ENCODE measurements at regions not wholly inside any gene's neighbourhood (a gene's known extent, or its start where the extent isn't known, plus 50 kb on each side); places are given as distances from the start of the nearest gene placed in this dataset.

DNA sequence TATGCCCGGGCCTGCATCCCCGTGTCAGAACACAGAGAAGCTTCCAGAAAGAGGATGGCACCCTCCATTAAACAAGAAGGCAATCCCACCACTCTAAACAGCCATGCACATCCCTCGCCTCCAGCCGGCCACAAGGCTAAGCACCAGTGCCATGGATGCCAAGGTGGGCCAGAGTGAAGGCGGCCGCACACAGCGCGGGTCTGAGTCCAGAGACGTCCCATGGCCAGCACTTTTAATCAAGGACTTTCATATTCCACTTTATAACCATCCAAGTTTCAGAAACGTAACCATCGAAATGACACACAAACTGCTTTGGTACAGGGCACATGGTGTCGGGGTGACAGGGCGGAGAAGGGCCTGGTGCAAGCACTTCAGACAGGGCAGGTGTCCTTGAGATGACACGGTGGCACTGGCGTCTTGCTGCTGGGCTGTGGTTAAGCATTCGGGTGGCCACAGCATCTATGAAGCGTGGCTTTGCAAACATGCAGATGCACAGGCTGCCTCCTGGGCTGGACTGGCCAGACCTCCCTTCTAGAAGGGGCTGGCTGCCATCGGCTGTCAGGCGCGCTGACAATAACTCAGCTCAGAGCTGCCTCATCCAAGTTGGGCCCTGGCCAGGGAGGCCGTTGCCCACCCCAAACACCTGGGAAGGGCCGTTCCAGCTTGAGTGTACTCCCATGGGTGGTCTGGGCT is 117.2 kb downstream of the RFLNA start:
- H3K27me3 Mint-ChIP-seq: no peaks in the 10 kb centered on the region
- H3K4me3 ChIP-seq (ENCODE audit: low read length in 2 of 2): no peak overlapping the region
- no peak for DNase-seq
- no peaks in the 10 kb centered on the region for H3K4me1 ChIP-seq (ENCODE audit: insufficient read depth, low read length)
- peaks cover 21 to 33% of the 10 kb centered on the region in 2 donors for H3K36me3 Mint-ChIP-seq
- no peaks in the 10 kb centered on the region for H3K9me3 Mint-ChIP-seq
- ChIA-PET CTCF (ENCODE audit: partially characterized antibody) (no interaction called here), POLR2A (ENCODE audit: partially characterized antibody) (no interaction called here)
- intact Hi-C loops (cut with micrococcal nuclease): no loop called here
- H3K27ac ChIP-seq (ENCODE audit: low read depth, low read length): no peak overlapping the region
- peak overlapping the region in 1 of 7 donors; percentile 8 for H3K27ac Mint-ChIP-seq
- H3K36me3 ChIP-seq (ENCODE audit: insufficient read depth, low read length): peaks cover 4% of the 10 kb centered on the region
- no peak overlapping the region for H3K4me3 Mint-ChIP-seq
- no peaks in the 10 kb centered on the region for H3K9me3 ChIP-seq (ENCODE audit: control insufficient read depth in 1 of 2, low read length in 2 of 2)
- H3K4me1 Mint-ChIP-seq: peaks cover 3 to 4% (median 4%) of the 10 kb centered on the region in 4 donors
- H3K27me3 ChIP-seq (ENCODE audit: insufficient read depth, low read length): no peaks in the 10 kb centered on the region

DNA sequence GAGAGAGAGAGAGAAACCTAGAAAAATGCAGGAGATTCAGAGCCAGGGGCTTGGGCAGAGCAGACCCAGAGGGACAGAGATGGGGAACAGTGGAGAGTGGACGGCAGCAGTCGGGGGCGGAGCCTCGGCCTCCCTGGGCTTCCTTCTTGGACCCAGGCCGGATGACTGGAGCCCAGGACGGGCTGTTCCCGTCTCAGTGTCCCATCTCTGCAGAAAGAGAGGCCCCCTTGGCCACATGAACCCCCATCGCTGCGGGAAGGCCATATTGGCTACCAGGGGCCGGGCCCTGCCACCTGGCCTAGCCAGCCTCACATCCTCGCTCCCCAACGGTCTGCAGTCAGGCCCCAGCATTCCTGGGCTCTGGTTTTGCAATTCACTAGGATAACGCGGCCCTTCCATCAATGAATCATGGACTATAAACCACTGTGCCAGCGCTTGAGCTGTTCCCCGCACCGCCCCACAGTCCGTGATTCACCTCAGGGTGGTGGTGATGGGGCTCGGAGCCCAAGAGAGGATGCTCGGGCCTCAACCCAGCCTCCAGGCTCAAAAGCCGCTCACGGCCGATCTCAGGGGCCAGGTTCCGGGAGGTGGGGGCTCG is 116.5 kb downstream of the RFLNA start:
- no peak overlapping the region for H3K4me3 Mint-ChIP-seq
- DNase-seq: no peak
- peak overlapping the region in 4 of 7 donors; percentile 13 to 89 (median 57) for H3K27ac Mint-ChIP-seq
- H3K36me3 Mint-ChIP-seq: peaks cover 24 to 36% of the 10 kb centered on the region in 2 donors
- H3K27me3 ChIP-seq (ENCODE audit: insufficient read depth, low read length): no peaks in the 10 kb centered on the region
- peaks cover 0 to 2% (median 0%) of the 10 kb centered on the region in 8 donors for H3K9me3 Mint-ChIP-seq
- no peaks in the 10 kb centered on the region for H3K27me3 Mint-ChIP-seq
- peaks cover 3% of the 10 kb centered on the region for H3K36me3 ChIP-seq (ENCODE audit: insufficient read depth, low read length)
- POLR2A ChIA-PET (ENCODE audit: partially characterized antibody): no interaction called here
- H3K9me3 ChIP-seq (ENCODE audit: control insufficient read depth in 1 of 2, low read length in 2 of 2): no peaks in the 10 kb centered on the region
- intact Hi-C loops (cut with micrococcal nuclease): no loop called here
- no peaks in the 10 kb centered on the region for H3K4me1 ChIP-seq (ENCODE audit: insufficient read depth, low read length)
- CTCF ChIA-PET (ENCODE audit: partially characterized antibody): no interaction called here
- peaks cover 4 to 11% (median 6%) of the 10 kb centered on the region in 4 donors for H3K4me1 Mint-ChIP-seq
- H3K4me3 ChIP-seq (ENCODE audit: low read length in 2 of 2): no peak overlapping the region
- H3K27ac ChIP-seq (ENCODE audit: low read depth, low read length): no peak overlapping the region

DNA sequence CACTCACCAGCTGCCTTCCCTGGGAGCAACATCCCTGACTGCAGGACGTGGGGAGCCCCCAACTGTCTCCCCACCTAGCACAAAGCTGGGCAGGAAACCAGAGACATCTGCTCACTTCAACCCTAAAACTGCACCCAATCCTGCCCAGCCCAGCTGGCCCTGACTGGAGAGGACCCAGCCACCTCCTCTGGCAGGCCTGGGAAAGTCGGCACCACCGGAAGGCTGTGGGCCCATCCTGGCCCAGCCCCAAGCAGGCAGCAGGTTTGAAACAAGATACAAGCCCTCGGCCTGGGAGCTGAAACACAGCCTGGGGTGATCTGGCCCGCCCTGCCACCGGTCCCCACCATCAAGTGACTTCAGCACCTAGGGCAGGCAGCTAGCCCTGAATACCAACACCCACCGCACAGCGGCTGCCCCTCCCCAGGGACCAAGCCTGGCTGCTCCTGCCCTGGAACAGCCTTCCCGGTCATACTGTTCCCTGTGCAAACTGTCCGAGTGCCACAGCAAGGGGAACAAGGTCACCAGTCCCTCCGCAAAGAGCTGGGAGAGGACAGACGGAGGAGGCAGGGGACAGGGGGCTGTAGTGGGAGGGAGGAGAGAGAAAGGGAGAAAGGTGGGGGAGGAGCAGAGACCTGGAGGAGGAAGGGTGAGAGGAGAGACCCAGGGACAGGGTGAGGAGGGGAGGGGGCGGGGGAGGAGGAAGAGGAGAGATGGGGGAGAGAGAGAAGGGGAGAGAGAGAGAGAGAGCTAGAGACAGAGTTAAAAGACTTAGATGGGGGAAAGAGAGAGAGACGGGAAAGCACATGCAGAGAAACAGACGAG is 115.7 kb downstream of the RFLNA start:
- H3K36me3 ChIP-seq (ENCODE audit: insufficient read depth, low read length): peaks cover 3% of the 10 kb centered on the region
- peaks cover 21 to 30% of the 10 kb centered on the region in 2 donors for H3K36me3 Mint-ChIP-seq
- peaks cover 0 to 11% (median 6%) of the 10 kb centered on the region in 4 donors for H3K4me1 Mint-ChIP-seq
- H3K9me3 ChIP-seq (ENCODE audit: control insufficient read depth in 1 of 2, low read length in 2 of 2): no peaks in the 10 kb centered on the region
- no peak for DNase-seq
- no peaks in the 10 kb centered on the region for H3K4me1 ChIP-seq (ENCODE audit: insufficient read depth, low read length)
- POLR2A ChIA-PET (ENCODE audit: partially characterized antibody): no interaction called here
- no peaks in the 10 kb centered on the region for H3K27me3 ChIP-seq (ENCODE audit: insufficient read depth, low read length)
- H3K4me3 Mint-ChIP-seq: no peak overlapping the region
- no peak overlapping the region for H3K4me3 ChIP-seq (ENCODE audit: low read length in 2 of 2)
- H3K27ac ChIP-seq (ENCODE audit: low read depth, low read length): no peak overlapping the region
- no peaks in the 10 kb centered on the region for H3K27me3 Mint-ChIP-seq
- CTCF ChIA-PET (ENCODE audit: partially characterized antibody): no interaction called here
- peaks cover 0 to 2% (median 0%) of the 10 kb centered on the region in 8 donors for H3K9me3 Mint-ChIP-seq
- intact Hi-C loops (cut with micrococcal nuclease): no loop called here
- H3K27ac Mint-ChIP-seq: peak overlapping the region in 4 of 7 donors; percentile 29 to 64 (median 46)

DNA sequence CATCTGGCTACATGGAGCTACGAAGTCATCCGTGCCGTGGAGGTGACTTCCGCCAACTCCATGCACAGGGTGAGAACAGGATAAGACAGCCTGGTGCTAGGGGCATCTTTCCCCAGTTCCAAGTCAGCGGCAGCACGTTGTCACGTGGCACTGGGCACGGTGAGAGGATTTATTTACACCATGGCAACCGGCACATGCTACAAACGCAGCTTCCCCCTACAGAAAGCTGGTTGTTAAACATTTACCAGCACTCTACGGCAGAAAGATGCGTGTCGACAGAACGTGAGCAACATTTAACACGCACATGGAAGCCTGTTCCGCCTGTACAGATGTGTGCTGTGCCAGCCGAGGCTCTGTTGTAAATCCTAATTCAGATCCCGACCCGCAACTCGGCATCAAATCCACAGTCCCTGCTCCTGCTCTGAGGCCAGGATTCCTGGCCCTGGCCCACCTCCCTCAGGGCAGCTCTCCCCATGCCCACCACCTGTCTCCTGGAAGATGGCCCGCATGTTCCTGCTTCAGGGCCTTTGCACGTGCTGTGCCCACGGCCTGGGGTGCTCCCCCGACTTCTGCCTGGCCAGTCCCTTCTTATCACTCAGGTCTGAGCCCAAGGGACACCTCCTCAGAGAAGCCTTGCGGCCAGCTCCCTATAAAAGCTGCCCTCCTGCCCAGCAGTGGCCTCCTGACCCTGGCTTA is 114.1 kb downstream of the RFLNA start:
- DNase-seq: no peak
- Histone ChIP-seq H3K4me3 (ENCODE audit: low read length in 2 of 2) (no peak overlapping the region), H3K4me1 (ENCODE audit: insufficient read depth, low read length) (no peaks in the 10 kb centered on the region), H3K27me3 (ENCODE audit: insufficient read depth, low read length) (no peaks in the 10 kb centered on the region), H3K9me3 (ENCODE audit: control insufficient read depth in 1 of 2, low read length in 2 of 2) (no peaks in the 10 kb centered on the region), H3K36me3 (ENCODE audit: insufficient read depth, low read length) (peaks cover 3% of the 10 kb centered on the region), H3K27ac (ENCODE audit: low read depth, low read length) (no peak overlapping the region)
- Mint-ChIP-seq H3K27me3 (no peaks in the 10 kb centered on the region), H3K9me3 (peaks cover 0 to 2% (median 0%) of the 10 kb centered on the region in 8 donors), H3K4me1 (peaks cover 0 to 11% (median 5%) of the 10 kb centered on the region in 4 donors), H3K27ac (no peak overlapping the region), H3K36me3 (peaks cover 16 to 29% of the 10 kb centered on the region in 2 donors), H3K4me3 (no peak overlapping the region)
- intact Hi-C loops (cut with micrococcal nuclease): no loop called here
- CTCF ChIA-PET (ENCODE audit: partially characterized antibody): interaction anchor here (0.9 to 1.5 kb wide), 2 partner anchors 9 to 13 kb away, joined by 3 to 5 read pairs; no protein-coding TSS in a partner anchor
- POLR2A ChIA-PET (ENCODE audit: partially characterized antibody): no interaction called here

DNA sequence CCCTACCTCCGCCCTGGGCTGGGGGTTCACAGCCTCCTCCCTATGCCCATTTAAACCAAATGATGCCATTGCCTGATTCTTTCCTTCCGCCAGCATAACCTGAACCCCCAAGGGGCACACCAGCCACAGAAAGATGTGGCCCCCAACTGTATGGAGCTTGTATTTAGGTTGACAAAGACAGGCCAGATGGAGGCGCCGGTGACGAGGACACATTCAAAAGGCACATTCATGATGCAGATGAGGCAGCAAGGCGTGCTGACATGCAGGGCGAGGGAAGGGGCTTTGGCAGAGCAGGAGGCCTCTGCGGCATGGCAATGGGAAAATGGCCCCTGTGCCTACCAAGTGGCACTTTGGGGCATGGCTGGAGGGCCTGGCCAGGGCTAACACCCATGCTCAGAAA is 112.2 kb downstream of the RFLNA start:
- no peak for DNase-seq
- peaks cover 3% of the 10 kb centered on the region for H3K36me3 ChIP-seq (ENCODE audit: insufficient read depth, low read length)
- intact Hi-C loops (cut with micrococcal nuclease): no loop called here
- Mint-ChIP-seq H3K9me3 (peaks cover 0 to 4% (median 0%) of the 10 kb centered on the region in 8 donors), H3K27ac (peak overlapping the region in 2 of 7 donors; percentile 72 to 80), H3K4me3 (no peak overlapping the region), H3K4me1 (peaks cover 0 to 11% (median 6%) of the 10 kb centered on the region in 4 donors), H3K36me3 (peaks cover 13 to 29% of the 10 kb centered on the region in 2 donors), H3K27me3 (no peaks in the 10 kb centered on the region)
- no peaks in the 10 kb centered on the region for H3K4me1 ChIP-seq (ENCODE audit: insufficient read depth, low read length)
- ChIA-PET POLR2A (ENCODE audit: partially characterized antibody) (no interaction called here), CTCF (ENCODE audit: partially characterized antibody) (interaction anchor here (1.5 kb wide), 1 partner anchor 8 kb away, joined by 5 read pairs; no protein-coding TSS in a partner anchor)
- no peaks in the 10 kb centered on the region for H3K27me3 ChIP-seq (ENCODE audit: insufficient read depth, low read length)
- H3K27ac ChIP-seq (ENCODE audit: low read depth, low read length): no peak overlapping the region
- no peaks in the 10 kb centered on the region for H3K9me3 ChIP-seq (ENCODE audit: control insufficient read depth in 1 of 2, low read length in 2 of 2)
- no peak overlapping the region for H3K4me3 ChIP-seq (ENCODE audit: low read length in 2 of 2)

DNA sequence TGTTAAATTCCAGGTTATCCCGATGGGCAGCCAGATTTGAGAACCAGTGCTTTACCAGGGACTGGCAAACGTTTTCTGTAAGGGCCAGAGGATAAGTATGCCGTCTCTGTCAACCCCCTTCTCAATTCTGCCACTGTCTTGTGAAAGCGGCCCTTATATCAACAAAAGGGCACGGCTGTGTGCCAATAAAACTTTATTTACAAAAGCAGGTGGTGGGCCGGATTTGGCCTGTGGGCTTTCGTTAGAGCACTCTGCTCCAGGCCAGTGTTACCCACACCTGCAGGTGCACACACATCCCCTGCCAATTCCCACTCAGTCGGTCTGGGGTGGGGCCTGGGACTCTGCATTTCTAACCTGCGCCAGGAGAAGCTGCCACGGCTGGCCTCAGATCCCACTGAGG is 111.2 kb downstream of the RFLNA start:
- Mint-ChIP-seq H3K4me1 (peaks cover 3 to 15% (median 7%) of the 10 kb centered on the region in 4 donors), H3K9me3 (peaks cover 0 to 4% (median 0%) of the 10 kb centered on the region in 8 donors), H3K27me3 (no peaks in the 10 kb centered on the region), H3K27ac (no peak overlapping the region), H3K4me3 (no peak overlapping the region), H3K36me3 (peaks cover 19 to 34% of the 10 kb centered on the region in 2 donors)
- Histone ChIP-seq H3K27me3 (ENCODE audit: insufficient read depth, low read length) (no peaks in the 10 kb centered on the region), H3K4me3 (ENCODE audit: low read length in 2 of 2) (no peak overlapping the region), H3K4me1 (ENCODE audit: insufficient read depth, low read length) (no peaks in the 10 kb centered on the region), H3K36me3 (ENCODE audit: insufficient read depth, low read length) (peaks cover 3% of the 10 kb centered on the region), H3K27ac (ENCODE audit: low read depth, low read length) (no peak overlapping the region), H3K9me3 (ENCODE audit: control insufficient read depth in 1 of 2, low read length in 2 of 2) (no peaks in the 10 kb centered on the region)
- intact Hi-C loops (cut with micrococcal nuclease): no loop called here
- DNase-seq: no peak
- ChIA-PET CTCF (ENCODE audit: partially characterized antibody) (no interaction called here), POLR2A (ENCODE audit: partially characterized antibody) (no interaction called here)

DNA sequence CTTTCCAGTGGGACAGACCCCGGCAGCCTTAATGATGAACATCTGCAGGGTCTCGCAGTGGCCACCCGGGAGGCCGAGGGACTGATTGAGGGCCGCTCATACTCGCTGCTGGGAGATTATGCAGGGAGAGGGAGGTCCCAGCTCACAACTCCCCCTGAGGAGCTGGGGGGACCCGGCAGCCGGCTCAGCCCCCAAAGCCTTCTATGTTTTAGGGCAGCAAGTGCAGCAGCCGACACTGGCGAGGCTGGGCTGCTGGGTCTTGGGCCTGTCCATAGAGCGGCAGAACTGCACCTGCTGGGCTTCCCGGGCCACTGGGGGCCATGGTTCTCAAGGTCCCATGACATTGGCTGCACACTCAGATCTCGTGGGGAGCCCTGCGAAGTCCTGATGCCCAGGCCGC is 110.7 kb downstream of the RFLNA start:
- H3K9me3 Mint-ChIP-seq: peaks cover 0 to 4% (median 0%) of the 10 kb centered on the region in 8 donors
- Histone ChIP-seq H3K27me3 (ENCODE audit: insufficient read depth, low read length) (no peaks in the 10 kb centered on the region), H3K4me1 (ENCODE audit: insufficient read depth, low read length) (no peaks in the 10 kb centered on the region), H3K9me3 (ENCODE audit: control insufficient read depth in 1 of 2, low read length in 2 of 2) (no peaks in the 10 kb centered on the region), H3K4me3 (ENCODE audit: low read length in 2 of 2) (no peak overlapping the region), H3K27ac (ENCODE audit: low read depth, low read length) (no peak overlapping the region), H3K36me3 (ENCODE audit: insufficient read depth, low read length) (peaks cover 6% of the 10 kb centered on the region)
- H3K36me3 Mint-ChIP-seq: peaks cover 19 to 38% of the 10 kb centered on the region in 2 donors
- DNase-seq: no peak
- no peaks in the 10 kb centered on the region for H3K27me3 Mint-ChIP-seq
- ChIA-PET CTCF (ENCODE audit: partially characterized antibody) (no interaction called here), POLR2A (ENCODE audit: partially characterized antibody) (no interaction called here)
- H3K27ac Mint-ChIP-seq: no peak overlapping the region
- intact Hi-C loops (cut with micrococcal nuclease): no loop called here
- H3K4me3 Mint-ChIP-seq: no peak overlapping the region
- peaks cover 2 to 15% (median 6%) of the 10 kb centered on the region in 4 donors for H3K4me1 Mint-ChIP-seq
